GM23248 (cell line): ENCODE measurements at regions not wholly inside any gene's neighbourhood (a gene's known extent, or its start where the extent isn't known, plus 50 kb on each side); places are given as distances from the start of the nearest gene placed in this dataset. TPM values are rescaled to one million over a fixed set of nuclear protein-coding genes. Genes with fewer than 3 reads are reported as not detected.

Source experiments
- DNase-seq: peaks from one replicate; pipeline ENCODE4 v3.0.0-alpha.2; 2015
- H2AFZ ChIP-seq: fragments of 200-600 bp; sonication (generic); 2 replicates; pipeline ENCODE4 v1.6.1; 2016; ENCODE audit warnings: antibody characterized with exemption
- H3F3A ChIP-seq: fragments of 200-600 bp; sonication (generic); 2 replicates; pipeline ENCODE4 v1.6.1; 2016; ENCODE audit warnings: mild to moderate bottlenecking, antibody characterized with exemption, mixed run types; ENCODE audit not compliant: insufficient read depth
- H3K27ac ChIP-seq: fragments of 200-600 bp; sonication (generic); 2 replicates; pipeline ENCODE4 v1.5.1; 2016; ENCODE audit warnings: mild to moderate bottlenecking
- H3K27me3 ChIP-seq: fragments of 200-600 bp; sonication (generic); replicated peaks from 2 replicates; pipeline ENCODE4 v1.6.1; 2016; ENCODE audit warnings: mild to moderate bottlenecking; ENCODE audit not compliant: insufficient read depth
- H3K36me3 ChIP-seq: fragments of 200-600 bp; sonication (generic); 2 replicates; pipeline ENCODE4 v1.6.1; 2016; ENCODE audit warnings: low read depth, mild to moderate bottlenecking
- H3K4me1 ChIP-seq: fragments of 200-600 bp; sonication (generic); 2 replicates; pipeline ENCODE4 v1.6.1; 2016; ENCODE audit warnings: mild to moderate bottlenecking; ENCODE audit not compliant: insufficient read depth
- H3K4me2 ChIP-seq: fragments of 200-600 bp; sonication (generic); one replicate; pipeline ENCODE4 v1.6.1; 2016; ENCODE audit warnings: mild to moderate bottlenecking; ENCODE audit not compliant: unreplicated experiment
- H3K4me3 ChIP-seq: fragments of 200-600 bp; sonication (generic); 2 replicates; pipeline ENCODE4 v1.5.1; 2016; ENCODE audit warnings: mild to moderate bottlenecking
- H3K79me2 ChIP-seq: fragments of 200-600 bp; sonication (generic); 2 replicates; pipeline ENCODE4 v1.6.1; 2016; ENCODE audit warnings: mild to moderate bottlenecking; ENCODE audit not compliant: insufficient read depth
- H3K9ac ChIP-seq: fragments of 200-600 bp; sonication (generic); 2 replicates; pipeline ENCODE4 v1.6.1; 2016; ENCODE audit warnings: mild to moderate bottlenecking
- H3K9me2 ChIP-seq: fragments of 200-600 bp; sonication (generic); 2 replicates; pipeline ENCODE4 v1.6.1; 2016; ENCODE audit warnings: mixed run types, mild to moderate bottlenecking, moderate library complexity; ENCODE audit not compliant: insufficient read depth
- H3K9me3 ChIP-seq: fragments of 200-600 bp; sonication (generic); one replicate; pipeline ENCODE4 v1.6.1; 2017; ENCODE audit warnings: low read depth
- H4K20me1 ChIP-seq: fragments of 200-600 bp; sonication (generic); 2 replicates; pipeline ENCODE4 v1.6.0; 2016; ENCODE audit not compliant: insufficient read depth
- EZH2 ChIP-seq: fragments of 200-600 bp; sonication (generic); IDR thresholded peaks from 2 replicates; pipeline ENCODE4 v1.6.1; 2018; ENCODE audit warnings: antibody characterized with exemption, mild to moderate bottlenecking; ENCODE audit not compliant: insufficient read depth, poor library complexity, severe bottlenecking
- EZH2phosphoT487 ChIP-seq: fragments of 200-600 bp; sonication (generic); IDR thresholded peaks from 2 replicates; pipeline ENCODE4 v1.6.1; 2018; ENCODE audit warnings: antibody characterized with exemption, moderate library complexity, mild to moderate bottlenecking, low read depth; ENCODE audit not compliant: insufficient read depth
- in situ Hi-C: fragments of 300-500 bp; cut with MboI; formaldehyde crosslinking; loops from 2 replicates; pipeline ENCODE4 v1.15.0; 2020
- small RNA-seq: library from RNA; depleted of rRNA; stranded (forward); fragments of <200 nt; gene quantifications from one replicate; pipeline ENCODE3, GENCODE V24; 2014; ENCODE audit warnings: low read depth, low replicate concordance

DNA sequence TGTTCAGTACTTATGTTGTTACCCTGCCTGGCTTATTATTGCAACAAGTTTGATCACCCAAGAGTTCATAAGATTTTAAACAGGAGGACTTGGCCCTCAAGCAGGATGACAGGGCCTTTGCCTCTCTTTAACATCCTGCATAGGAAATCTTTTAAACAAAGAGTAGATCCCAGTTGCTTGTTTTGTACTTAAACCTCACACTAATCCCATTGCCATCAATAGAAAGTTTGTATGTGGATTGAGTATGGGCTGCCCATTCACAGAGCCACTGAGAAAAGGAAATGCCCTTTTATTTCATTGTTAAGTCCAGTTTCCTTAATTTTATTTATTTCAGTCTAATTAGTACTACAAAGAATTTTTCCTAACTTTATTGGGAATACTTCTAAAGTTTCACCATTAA is 52.2 kb upstream of the FGF10 start:
- Histone ChIP-seq H3K4me2 (no peak overlapping the region), H3K9me3 (no peaks in the 10 kb centered on the region), H3K4me3 (no peak overlapping the region), H3K27ac (no peak overlapping the region), H3K27me3 (no peaks in the 10 kb centered on the region), H2AFZ (no peak overlapping the region), H4K20me1 (no peaks in the 10 kb centered on the region), H3K4me1 (no peaks in the 10 kb centered on the region), H3K36me3 (no peaks in the 10 kb centered on the region), H3K9ac (no peak overlapping the region), H3K9me2 (no peaks in the 10 kb centered on the region), H3K79me2 (no peaks in the 10 kb centered on the region), H3F3A (no peaks in the 10 kb centered on the region)
- TF ChIP-seq EZH2phosphoT487: no peak
- no peak for TF ChIP-seq EZH2
- no peak for DNase-seq
- in situ Hi-C loops: no loop called here

DNA sequence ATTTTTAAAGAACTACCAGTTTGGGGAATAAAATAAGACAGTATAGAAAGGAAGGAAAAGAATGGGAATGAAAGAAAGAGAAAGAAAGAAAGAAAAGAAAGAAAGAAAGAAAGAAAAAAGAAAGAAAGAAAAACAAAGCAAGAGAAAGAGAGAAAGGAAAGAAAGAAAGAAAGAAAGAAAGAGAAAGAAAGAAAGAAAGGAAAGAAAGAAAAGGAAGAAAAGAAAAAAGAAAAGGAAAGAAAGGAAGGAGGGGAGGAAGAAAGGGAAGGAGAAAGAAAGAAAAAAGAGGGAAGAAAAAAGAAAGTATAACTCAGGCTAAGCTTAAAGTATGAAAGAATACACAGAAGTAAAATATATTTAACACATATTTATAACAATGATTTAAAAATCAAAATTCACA is 51.0 kb upstream of the FGF10 start:
- Histone ChIP-seq H3K4me2 (no peak overlapping the region), H3K79me2 (no peaks in the 10 kb centered on the region), H3K9me2 (no peaks in the 10 kb centered on the region), H3K9ac (no peak overlapping the region), H2AFZ (no peak overlapping the region), H3K36me3 (no peaks in the 10 kb centered on the region), H4K20me1 (no peaks in the 10 kb centered on the region), H3K4me3 (no peak overlapping the region), H3F3A (no peaks in the 10 kb centered on the region), H3K27ac (no peak overlapping the region), H3K9me3 (no peaks in the 10 kb centered on the region), H3K27me3 (no peaks in the 10 kb centered on the region), H3K4me1 (no peaks in the 10 kb centered on the region)
- in situ Hi-C loops: no loop called here
- no peak for TF ChIP-seq EZH2phosphoT487
- TF ChIP-seq EZH2: no peak
- no peak for DNase-seq

Small RNAs in the stretch of these regions (small RNA-seq; reads per million reads assigned to genes)
- gene RN7SL383P: not detected
